IMR-90 (cell line): ENCODE measurements at regions not wholly inside any gene's neighbourhood (a gene's known extent, or its start where the extent isn't known, plus 50 kb on each side); places are given as distances from the start of the nearest gene placed in this dataset.

ENCODE experiments used
- CEBPB ChIP-seq: IDR thresholded peaks from 2 replicates; pipeline ENCODE4 v1.6.1; 2012; ENCODE audit warnings: low read depth, low read length, improper control_type of control experiment
- MXI1 ChIP-seq: IDR thresholded peaks from 2 replicates; pipeline ENCODE4 v1.6.1; 2012; ENCODE audit warnings: low read depth, mild to moderate bottlenecking, low read length, moderate library complexity, borderline replicate concordance
- POLR2A ChIP-seq: IDR thresholded peaks from 2 replicates; pipeline ENCODE4 v1.6.1; 2012; ENCODE audit warnings: mild to moderate bottlenecking, low read depth, low read length
- RAD21 ChIP-seq: IDR thresholded peaks from 2 replicates; pipeline ENCODE4 v1.6.1; 2012; ENCODE audit warnings: low read length, improper control_type of control experiment
- SMC3 ChIP-seq: fragments of 150-350 bp; IDR thresholded peaks from 2 replicates; pipeline ENCODE4 v1.6.1; 2016; ENCODE audit warnings: low read depth, mild to moderate bottlenecking, antibody characterized with exemption, low read length, moderate library complexity
- TF ChIP-seq, protein P1 (sequence below): conservative IDR thresholded peaks from 2 replicates; pipeline ENCODE4 v1.5.1; 2012; ENCODE audit warnings: mild to moderate bottlenecking, low read depth, low read length, improper control_type of control experiment
- TF ChIP-seq, protein P2 (sequence below): fragments of 150-350 bp; IDR thresholded peaks from 2 replicates; pipeline ENCODE4 v1.6.1; 2017; ENCODE audit warnings: mild to moderate bottlenecking, antibody characterized with exemption, low read length, low read depth

DNA sequence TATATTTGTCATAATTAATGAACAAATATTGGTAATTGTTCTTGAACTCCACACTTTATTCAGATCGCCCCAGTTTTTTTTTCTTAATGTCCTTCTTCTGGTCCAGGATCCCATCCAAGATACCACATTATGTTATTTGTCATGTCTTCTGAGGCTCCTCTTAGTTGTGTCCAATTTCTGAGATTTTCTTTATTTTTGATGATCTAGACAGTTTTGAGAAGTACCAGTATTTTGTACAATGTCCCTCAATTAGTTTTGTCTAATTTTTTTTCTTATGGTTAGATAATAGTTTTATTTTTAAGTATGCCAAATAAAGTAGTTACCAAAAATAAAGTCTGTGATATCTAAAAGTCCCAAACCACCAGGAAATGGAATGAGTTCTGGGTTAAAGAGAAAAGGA lies 440.8 kb upstream of the ATP2B1 start:
- TF ChIP-seq, protein P1, sequence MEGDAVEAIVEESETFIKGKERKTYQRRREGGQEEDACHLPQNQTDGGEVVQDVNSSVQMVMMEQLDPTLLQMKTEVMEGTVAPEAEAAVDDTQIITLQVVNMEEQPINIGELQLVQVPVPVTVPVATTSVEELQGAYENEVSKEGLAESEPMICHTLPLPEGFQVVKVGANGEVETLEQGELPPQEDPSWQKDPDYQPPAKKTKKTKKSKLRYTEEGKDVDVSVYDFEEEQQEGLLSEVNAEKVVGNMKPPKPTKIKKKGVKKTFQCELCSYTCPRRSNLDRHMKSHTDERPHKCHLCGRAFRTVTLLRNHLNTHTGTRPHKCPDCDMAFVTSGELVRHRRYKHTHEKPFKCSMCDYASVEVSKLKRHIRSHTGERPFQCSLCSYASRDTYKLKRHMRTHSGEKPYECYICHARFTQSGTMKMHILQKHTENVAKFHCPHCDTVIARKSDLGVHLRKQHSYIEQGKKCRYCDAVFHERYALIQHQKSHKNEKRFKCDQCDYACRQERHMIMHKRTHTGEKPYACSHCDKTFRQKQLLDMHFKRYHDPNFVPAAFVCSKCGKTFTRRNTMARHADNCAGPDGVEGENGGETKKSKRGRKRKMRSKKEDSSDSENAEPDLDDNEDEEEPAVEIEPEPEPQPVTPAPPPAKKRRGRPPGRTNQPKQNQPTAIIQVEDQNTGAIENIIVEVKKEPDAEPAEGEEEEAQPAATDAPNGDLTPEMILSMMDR = no peak
- no peak for TF ChIP-seq SMC3
- TF ChIP-seq POLR2A = no peak
- TF ChIP-seq RAD21 = no peak
- TF ChIP-seq MXI1 = no peak
- TF ChIP-seq, protein P2, sequence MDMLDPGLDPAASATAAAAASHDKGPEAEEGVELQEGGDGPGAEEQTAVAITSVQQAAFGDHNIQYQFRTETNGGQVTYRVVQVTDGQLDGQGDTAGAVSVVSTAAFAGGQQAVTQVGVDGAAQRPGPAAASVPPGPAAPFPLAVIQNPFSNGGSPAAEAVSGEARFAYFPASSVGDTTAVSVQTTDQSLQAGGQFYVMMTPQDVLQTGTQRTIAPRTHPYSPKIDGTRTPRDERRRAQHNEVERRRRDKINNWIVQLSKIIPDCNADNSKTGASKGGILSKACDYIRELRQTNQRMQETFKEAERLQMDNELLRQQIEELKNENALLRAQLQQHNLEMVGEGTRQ = no peak
- no peak for TF ChIP-seq CEBPB
